ENCODE measurements at regions not wholly inside any gene's neighbourhood (a gene's known extent, or its start where the extent isn't known, plus 50 kb on each side); places are given as distances from the start of the nearest gene placed in this dataset.

DNA sequence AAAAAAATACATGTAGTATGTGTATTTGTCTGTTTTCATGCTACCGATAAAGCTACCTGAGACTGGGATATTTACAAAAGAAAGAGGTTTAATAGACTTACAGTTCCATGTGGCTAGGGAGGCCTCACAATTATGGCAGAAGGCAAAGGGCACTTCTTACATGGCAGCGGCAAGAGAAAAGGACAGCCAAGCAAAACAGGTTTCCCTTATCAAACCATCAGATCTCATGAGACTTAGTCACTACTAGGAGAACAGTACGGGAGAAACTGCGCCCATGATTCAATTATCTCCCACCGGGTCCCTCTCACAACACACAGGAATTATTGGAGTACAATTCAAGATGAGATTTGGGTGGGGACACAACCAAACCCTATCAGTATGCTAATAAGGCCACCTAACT lies 137.0 kb upstream of the ELOVL6 start (continued):
- TF ChIP-seq, protein P1, sequence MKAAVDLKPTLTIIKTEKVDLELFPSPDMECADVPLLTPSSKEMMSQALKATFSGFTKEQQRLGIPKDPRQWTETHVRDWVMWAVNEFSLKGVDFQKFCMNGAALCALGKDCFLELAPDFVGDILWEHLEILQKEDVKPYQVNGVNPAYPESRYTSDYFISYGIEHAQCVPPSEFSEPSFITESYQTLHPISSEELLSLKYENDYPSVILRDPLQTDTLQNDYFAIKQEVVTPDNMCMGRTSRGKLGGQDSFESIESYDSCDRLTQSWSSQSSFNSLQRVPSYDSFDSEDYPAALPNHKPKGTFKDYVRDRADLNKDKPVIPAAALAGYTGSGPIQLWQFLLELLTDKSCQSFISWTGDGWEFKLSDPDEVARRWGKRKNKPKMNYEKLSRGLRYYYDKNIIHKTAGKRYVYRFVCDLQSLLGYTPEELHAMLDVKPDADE (IDR thresholded peaks at IDR 0.05): no peak
- TF ChIP-seq JUNB (IDR thresholded peaks at IDR 0.05; ENCODE audit: unreplicated experiment) (no peak), ZNF114 (CRISPR knock-in tag; IDR thresholded peaks at IDR 0.05) (no peak), EZH2 (IDR thresholded peaks at IDR 0.05; ENCODE audit: low read depth, unreplicated experiment) (no peak), POLR2AphosphoS5 (IDR thresholded peaks at IDR 0.05; ENCODE audit: low read depth) (no peak), EZH2phosphoT487 (IDR thresholded peaks at IDR 0.05; ENCODE audit: unreplicated experiment) (no peak), STAT1 (IDR thresholded peaks at IDR 0.05; ENCODE audit: unreplicated experiment) (no peak)
- TF ChIP-seq, protein P2, sequence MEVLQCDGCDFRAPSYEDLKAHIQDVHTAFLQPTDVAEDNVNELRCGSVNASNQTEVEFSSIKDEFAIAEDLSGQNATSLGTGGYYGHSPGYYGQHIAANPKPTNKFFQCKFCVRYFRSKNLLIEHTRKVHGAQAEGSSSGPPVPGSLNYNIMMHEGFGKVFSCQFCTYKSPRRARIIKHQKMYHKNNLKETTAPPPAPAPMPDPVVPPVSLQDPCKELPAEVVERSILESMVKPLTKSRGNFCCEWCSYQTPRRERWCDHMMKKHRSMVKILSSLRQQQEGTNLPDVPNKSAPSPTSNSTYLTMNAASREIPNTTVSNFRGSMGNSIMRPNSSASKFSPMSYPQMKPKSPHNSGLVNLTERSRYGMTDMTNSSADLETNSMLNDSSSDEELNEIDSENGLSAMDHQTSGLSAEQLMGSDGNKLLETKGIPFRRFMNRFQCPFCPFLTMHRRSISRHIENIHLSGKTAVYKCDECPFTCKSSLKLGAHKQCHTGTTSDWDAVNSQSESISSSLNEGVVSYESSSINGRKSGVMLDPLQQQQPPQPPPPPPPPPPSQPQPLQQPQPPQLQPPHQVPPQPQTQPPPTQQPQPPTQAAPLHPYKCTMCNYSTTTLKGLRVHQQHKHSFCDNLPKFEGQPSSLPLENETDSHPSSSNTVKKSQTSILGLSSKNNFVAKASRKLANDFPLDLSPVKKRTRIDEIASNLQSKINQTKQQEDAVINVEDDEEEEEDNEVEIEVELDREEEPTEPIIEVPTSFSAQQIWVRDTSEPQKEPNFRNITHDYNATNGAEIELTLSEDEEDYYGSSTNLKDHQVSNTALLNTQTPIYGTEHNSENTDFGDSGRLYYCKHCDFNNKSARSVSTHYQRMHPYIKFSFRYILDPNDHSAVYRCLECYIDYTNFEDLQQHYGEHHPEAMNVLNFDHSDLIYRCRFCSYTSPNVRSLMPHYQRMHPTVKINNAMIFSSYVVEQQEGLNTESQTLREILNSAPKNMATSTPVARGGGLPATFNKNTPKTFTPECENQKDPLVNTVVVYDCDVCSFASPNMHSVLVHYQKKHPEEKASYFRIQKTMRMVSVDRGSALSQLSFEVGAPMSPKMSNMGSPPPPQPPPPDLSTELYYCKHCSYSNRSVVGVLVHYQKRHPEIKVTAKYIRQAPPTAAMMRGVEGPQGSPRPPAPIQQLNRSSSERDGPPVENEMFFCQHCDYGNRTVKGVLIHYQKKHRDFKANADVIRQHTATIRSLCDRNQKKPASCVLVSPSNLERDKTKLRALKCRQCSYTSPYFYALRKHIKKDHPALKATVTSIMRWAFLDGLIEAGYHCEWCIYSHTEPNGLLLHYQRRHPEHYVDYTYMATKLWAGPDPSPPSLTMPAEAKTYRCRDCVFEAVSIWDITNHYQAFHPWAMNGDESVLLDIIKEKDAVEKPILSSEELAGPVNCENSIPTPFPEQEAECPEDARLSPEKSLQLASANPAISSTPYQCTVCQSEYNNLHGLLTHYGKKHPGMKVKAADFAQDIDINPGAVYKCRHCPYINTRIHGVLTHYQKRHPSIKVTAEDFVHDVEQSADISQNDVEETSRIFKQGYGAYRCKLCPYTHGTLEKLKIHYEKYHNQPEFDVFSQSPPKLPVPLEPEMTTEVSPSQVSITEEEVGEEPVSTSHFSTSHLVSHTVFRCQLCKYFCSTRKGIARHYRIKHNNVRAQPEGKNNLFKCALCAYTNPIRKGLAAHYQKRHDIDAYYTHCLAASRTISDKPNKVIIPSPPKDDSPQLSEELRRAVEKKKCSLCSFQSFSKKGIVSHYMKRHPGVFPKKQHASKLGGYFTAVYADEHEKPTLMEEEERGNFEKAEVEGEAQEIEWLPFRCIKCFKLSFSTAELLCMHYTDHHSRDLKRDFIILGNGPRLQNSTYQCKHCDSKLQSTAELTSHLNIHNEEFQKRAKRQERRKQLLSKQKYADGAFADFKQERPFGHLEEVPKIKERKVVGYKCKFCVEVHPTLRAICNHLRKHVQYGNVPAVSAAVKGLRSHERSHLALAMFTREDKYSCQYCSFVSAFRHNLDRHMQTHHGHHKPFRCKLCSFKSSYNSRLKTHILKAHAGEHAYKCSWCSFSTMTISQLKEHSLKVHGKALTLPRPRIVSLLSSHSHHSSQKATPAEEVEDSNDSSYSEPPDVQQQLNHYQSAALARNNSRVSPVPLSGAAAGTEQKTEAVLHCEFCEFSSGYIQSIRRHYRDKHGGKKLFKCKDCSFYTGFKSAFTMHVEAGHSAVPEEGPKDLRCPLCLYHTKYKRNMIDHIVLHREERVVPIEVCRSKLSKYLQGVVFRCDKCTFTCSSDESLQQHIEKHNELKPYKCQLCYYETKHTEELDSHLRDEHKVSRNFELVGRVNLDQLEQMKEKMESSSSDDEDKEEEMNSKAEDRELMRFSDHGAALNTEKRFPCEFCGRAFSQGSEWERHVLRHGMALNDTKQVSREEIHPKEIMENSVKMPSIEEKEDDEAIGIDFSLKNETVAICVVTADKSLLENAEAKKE (CRISPR knock-in tag; IDR thresholded peaks at IDR 0.05): no peak

DNA sequence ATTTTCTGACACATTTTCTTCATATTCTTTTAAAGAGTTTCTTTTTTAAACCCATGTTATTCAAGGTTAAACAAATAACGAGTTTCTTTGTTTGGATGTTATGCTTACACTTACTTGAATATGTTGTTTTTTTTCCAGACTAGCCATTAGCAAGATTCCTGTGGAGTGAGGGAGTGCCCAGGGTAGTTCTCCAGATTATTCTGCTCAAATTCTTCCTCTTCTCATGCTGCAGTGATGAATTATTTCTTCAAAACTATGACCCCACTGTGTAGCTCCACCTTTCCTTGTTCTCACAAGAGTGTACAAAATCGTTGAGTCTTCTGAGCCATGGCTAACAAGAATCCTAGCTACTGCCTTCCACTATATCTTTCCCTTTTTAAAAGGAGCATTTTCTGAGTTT lies 134.1 kb upstream of the ELOVL6 start:
- Histone ChIP-seq H4K20me1 (replicated peaks; ENCODE audit: insufficient read depth) (no peaks in the 10 kb centered on the region), H3K27ac (ENCODE audit: low read depth) (no peak overlapping the region), H3K27me3 (ENCODE audit: insufficient read depth) (no peaks in the 10 kb centered on the region), H3K4me3 (no peak overlapping the region), H3F3A (replicated peaks; ENCODE audit: low read depth) (no peaks in the 10 kb centered on the region), H3K4me1 (ENCODE audit: insufficient read depth) (no peaks in the 10 kb centered on the region), H3K4me2 (no peak overlapping the region), H3K9me2 (ENCODE audit: insufficient read depth) (peaks cover 5% of the 10 kb centered on the region; the same call in 1 of the 2 replicates), H2AFZ (no peak overlapping the region), H3K36me3 (ENCODE audit: insufficient read depth) (no peaks in the 10 kb centered on the region; the same call in 1 of the 2 replicates), H3K79me2 (replicated peaks; ENCODE audit: insufficient read depth) (no peaks in the 10 kb centered on the region)
- H3K4me1 Mint-ChIP-seq: no peaks in the 10 kb centered on the region
- no peak for DNase-seq (ENCODE audit: low spot score)
- peaks cover 18% of the 10 kb centered on the region for H3K36me3 Mint-ChIP-seq (ENCODE audit: low read depth)
- ATAC-seq: no peak
- no peak overlapping the region for H3K4me3 Mint-ChIP-seq
- H3K27ac Mint-ChIP-seq: no peak overlapping the region
- peaks cover 20% of the 10 kb centered on the region for H3K9me3 Mint-ChIP-seq
- no peaks in the 10 kb centered on the region for H3K27me3 Mint-ChIP-seq (ENCODE audit: insufficient read depth, low read depth, poor library complexity)
- TF ChIP-seq ZNF331 (CRISPR knock-in tag; IDR thresholded peaks at IDR 0.05; ENCODE audit: low read depth): no peak
- TF ChIP-seq, protein P3, sequence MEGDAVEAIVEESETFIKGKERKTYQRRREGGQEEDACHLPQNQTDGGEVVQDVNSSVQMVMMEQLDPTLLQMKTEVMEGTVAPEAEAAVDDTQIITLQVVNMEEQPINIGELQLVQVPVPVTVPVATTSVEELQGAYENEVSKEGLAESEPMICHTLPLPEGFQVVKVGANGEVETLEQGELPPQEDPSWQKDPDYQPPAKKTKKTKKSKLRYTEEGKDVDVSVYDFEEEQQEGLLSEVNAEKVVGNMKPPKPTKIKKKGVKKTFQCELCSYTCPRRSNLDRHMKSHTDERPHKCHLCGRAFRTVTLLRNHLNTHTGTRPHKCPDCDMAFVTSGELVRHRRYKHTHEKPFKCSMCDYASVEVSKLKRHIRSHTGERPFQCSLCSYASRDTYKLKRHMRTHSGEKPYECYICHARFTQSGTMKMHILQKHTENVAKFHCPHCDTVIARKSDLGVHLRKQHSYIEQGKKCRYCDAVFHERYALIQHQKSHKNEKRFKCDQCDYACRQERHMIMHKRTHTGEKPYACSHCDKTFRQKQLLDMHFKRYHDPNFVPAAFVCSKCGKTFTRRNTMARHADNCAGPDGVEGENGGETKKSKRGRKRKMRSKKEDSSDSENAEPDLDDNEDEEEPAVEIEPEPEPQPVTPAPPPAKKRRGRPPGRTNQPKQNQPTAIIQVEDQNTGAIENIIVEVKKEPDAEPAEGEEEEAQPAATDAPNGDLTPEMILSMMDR (conservative IDR thresholded peaks at IDR 0.05; ENCODE audit: low read depth in 2 of 2): no peak
- no peak for TF ChIP-seq EZH2phosphoT487 (IDR thresholded peaks at IDR 0.05; ENCODE audit: unreplicated experiment)
- TF ChIP-seq EZH2 (IDR thresholded peaks at IDR 0.05; ENCODE audit: low read depth, unreplicated experiment): no peak
- no peak for TF ChIP-seq JUNB (IDR thresholded peaks at IDR 0.05; ENCODE audit: unreplicated experiment)
- no peak for TF ChIP-seq ZNF114 (CRISPR knock-in tag; IDR thresholded peaks at IDR 0.05)
- TF ChIP-seq NANOG (IDR thresholded peaks at IDR 0.05; ENCODE audit: borderline replicate concordance): no peak
- TF ChIP-seq STAT1 (IDR thresholded peaks at IDR 0.05; ENCODE audit: unreplicated experiment): no peak
- TF ChIP-seq, protein P4, sequence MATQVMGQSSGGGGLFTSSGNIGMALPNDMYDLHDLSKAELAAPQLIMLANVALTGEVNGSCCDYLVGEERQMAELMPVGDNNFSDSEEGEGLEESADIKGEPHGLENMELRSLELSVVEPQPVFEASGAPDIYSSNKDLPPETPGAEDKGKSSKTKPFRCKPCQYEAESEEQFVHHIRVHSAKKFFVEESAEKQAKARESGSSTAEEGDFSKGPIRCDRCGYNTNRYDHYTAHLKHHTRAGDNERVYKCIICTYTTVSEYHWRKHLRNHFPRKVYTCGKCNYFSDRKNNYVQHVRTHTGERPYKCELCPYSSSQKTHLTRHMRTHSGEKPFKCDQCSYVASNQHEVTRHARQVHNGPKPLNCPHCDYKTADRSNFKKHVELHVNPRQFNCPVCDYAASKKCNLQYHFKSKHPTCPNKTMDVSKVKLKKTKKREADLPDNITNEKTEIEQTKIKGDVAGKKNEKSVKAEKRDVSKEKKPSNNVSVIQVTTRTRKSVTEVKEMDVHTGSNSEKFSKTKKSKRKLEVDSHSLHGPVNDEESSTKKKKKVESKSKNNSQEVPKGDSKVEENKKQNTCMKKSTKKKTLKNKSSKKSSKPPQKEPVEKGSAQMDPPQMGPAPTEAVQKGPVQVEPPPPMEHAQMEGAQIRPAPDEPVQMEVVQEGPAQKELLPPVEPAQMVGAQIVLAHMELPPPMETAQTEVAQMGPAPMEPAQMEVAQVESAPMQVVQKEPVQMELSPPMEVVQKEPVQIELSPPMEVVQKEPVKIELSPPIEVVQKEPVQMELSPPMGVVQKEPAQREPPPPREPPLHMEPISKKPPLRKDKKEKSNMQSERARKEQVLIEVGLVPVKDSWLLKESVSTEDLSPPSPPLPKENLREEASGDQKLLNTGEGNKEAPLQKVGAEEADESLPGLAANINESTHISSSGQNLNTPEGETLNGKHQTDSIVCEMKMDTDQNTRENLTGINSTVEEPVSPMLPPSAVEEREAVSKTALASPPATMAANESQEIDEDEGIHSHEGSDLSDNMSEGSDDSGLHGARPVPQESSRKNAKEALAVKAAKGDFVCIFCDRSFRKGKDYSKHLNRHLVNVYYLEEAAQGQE (IDR thresholded peaks at IDR 0.05; ENCODE audit: unreplicated experiment): no peak
